WERI-Rb-1 (cell line): ENCODE measurements at regions not wholly inside any gene's neighbourhood (a gene's known extent, or its start where the extent isn't known, plus 50 kb on each side); places are given as distances from the start of the nearest gene placed in this dataset.

Source experiments
- DNase-seq: peaks from one replicate; pipeline ENCODE4 v3.0.0-alpha.2; 2020
- H3K27ac ChIP-seq: fragments of 250-450 bp; sonication (Bioruptor Pico); 2 replicates; pipeline ENCODE4 v1.5.1; 2020; ENCODE audit warnings: mild to moderate bottlenecking, moderate library complexity
- H3K27me3 ChIP-seq: fragments of 250-450 bp; sonication (Bioruptor Pico); 2 replicates; pipeline ENCODE4 v1.5.1; 2021; ENCODE audit warnings: mild to moderate bottlenecking, low read depth, moderate library complexity; ENCODE audit not compliant: insufficient read depth, severe bottlenecking
- H3K36me3 ChIP-seq: fragments of 250-450 bp; sonication (Bioruptor Pico); 2 replicates; pipeline ENCODE4 v1.5.1; 2020; ENCODE audit warnings: mild to moderate bottlenecking, moderate library complexity
- H3K4me3 ChIP-seq: 2 replicates; pipeline ENCODE4 v1.5.1; 2011; ENCODE audit warnings: low read depth, mild to moderate bottlenecking, control low read depth, low read length
- H3K9me3 ChIP-seq: fragments of 250-450 bp; sonication (Bioruptor Pico); 2 replicates; pipeline ENCODE4 v1.5.1; 2021; ENCODE audit warnings: mild to moderate bottlenecking, moderate library complexity; ENCODE audit not compliant: severe bottlenecking
- TF ChIP-seq, protein P1 (sequence below): IDR thresholded peaks from 2 replicates; pipeline ENCODE4 v1.5.1; 2011; ENCODE audit warnings: low read depth, mild to moderate bottlenecking, control low read depth, inconsistent platforms, low read length

DNA sequence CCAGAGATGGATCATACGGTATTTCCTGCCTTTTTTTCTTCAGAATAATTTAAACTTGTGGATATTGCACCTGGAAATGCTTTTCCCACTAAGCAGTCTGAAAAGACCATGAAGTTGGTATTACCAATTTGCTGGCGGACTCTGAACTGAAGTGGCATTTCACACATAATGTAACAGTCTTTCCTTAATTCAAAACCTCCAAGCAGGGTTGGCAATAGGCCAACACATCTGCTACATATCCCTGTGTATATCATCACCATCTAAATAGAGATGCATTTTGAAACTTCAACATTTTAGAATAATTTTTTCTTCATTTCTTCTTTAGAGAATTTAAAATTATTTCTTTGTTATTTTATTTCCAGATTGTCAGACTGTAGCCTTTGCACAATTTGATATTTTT lies 100.5 kb downstream of the TSPAN8 start:
- Histone ChIP-seq H3K27ac (no peak overlapping the region), H3K4me3 (no peak overlapping the region), H3K27me3 (no peaks in the 10 kb centered on the region), H3K36me3 (no peaks in the 10 kb centered on the region), H3K9me3 (no peaks in the 10 kb centered on the region)
- TF ChIP-seq, protein P1, sequence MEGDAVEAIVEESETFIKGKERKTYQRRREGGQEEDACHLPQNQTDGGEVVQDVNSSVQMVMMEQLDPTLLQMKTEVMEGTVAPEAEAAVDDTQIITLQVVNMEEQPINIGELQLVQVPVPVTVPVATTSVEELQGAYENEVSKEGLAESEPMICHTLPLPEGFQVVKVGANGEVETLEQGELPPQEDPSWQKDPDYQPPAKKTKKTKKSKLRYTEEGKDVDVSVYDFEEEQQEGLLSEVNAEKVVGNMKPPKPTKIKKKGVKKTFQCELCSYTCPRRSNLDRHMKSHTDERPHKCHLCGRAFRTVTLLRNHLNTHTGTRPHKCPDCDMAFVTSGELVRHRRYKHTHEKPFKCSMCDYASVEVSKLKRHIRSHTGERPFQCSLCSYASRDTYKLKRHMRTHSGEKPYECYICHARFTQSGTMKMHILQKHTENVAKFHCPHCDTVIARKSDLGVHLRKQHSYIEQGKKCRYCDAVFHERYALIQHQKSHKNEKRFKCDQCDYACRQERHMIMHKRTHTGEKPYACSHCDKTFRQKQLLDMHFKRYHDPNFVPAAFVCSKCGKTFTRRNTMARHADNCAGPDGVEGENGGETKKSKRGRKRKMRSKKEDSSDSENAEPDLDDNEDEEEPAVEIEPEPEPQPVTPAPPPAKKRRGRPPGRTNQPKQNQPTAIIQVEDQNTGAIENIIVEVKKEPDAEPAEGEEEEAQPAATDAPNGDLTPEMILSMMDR, result no peak
- DNase-seq, result no peak

DNA sequence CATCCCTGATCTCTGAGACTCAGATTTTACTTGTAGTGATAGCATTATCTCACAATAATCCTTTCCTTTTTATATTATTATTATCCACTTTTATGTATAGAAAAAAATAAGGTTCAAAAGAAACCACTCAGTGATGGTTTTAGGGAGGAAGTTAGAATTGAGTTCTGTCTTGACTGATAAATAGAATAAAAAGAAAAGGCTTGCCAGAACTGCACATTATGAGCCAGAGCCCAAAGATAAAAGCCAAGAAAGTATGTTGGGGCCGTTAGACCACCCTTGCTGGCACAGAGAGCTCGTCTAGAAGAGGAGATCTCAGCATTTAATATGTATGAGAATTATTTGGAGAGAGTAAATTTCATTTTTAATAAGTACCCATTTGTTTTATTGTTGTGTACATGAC lies 103.2 kb downstream of the TSPAN8 start:
- Histone ChIP-seq H3K27me3 (no peaks in the 10 kb centered on the region), H3K9me3 (no peaks in the 10 kb centered on the region), H3K4me3 (no peak overlapping the region), H3K27ac (no peak overlapping the region), H3K36me3 (no peaks in the 10 kb centered on the region)
- TF ChIP-seq, protein P1, result no peak
- DNase-seq, result no peak

DNA sequence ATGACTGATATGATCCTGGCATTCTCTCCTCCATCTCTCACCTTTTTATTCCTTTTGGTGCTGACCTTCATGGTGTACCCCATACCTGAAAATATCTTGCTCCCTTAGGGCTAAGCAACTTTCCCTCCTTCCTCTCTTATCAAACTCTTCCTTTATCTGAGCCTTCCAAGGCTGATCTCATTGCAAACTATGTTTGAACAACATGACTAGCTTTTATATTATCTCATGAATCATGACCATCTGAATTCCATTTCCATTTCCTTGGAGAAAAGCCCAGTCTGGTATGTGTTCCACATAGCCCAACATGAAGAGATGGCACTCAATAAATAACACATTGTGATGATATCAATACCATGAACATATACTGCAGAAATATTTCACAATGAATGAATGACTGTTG lies 111.6 kb downstream of the TSPAN8 start:
- Histone ChIP-seq H3K27ac (no peak overlapping the region), H3K9me3 (no peaks in the 10 kb centered on the region)

DNA sequence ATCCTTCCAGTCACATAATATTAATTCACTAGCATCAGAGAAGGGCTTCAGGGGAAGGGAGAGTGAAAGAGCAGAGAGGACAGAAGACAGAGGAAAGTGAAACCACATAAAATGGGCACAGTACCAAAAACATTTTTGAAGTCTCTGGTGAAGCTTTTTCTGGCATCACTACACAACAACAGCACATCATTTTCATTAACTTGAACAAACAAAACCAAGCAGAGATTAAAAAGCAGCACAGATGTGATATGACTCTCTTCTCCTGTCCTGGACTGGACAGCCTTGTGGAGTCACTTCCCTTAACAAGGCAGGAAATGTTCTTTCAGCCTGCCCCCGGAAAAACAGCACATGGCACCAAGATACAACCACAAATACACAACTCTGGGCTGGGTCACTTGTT lies 112.0 kb downstream of the TSPAN8 start:
- H3K27ac ChIP-seq, result no peak overlapping the region
- no peaks in the 10 kb centered on the region for H3K9me3 ChIP-seq
- TF ChIP-seq, protein P1, result no peak
- H3K27me3 ChIP-seq, result no peaks in the 10 kb centered on the region
- H3K36me3 ChIP-seq, result no peaks in the 10 kb centered on the region
- no peak overlapping the region for H3K4me3 ChIP-seq
- no peak for DNase-seq

More for the DNA sequence above, 111.6 kb downstream of the TSPAN8 start:
- TF ChIP-seq, protein P1, result no peak
- no peak for DNase-seq
- no peaks in the 10 kb centered on the region for H3K27me3 ChIP-seq
- no peaks in the 10 kb centered on the region for H3K36me3 ChIP-seq
- H3K4me3 ChIP-seq, result no peak overlapping the region

DNA sequence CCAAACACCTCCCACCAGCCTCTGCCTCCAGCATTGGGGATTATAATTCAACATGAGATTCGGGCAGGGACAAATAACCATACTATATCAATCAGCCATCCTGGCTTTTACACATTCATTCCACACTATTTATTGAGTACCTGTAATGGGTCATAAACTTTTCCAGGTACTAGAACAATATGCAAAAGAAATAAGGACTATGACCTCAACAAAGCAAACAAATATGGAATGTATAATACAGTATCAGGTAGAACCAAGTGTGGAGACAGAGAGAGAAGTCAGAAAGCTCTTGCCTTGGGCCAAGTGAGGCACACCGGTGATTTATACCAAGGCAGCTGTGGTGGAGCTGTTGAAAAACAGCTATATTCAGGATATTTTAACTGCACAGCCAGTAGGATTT lies 116.3 kb downstream of the TSPAN8 start:
- TF ChIP-seq, protein P1, result no peak
- DNase-seq, result no peak
- Histone ChIP-seq H3K27ac (no peak overlapping the region), H3K4me3 (no peak overlapping the region), H3K36me3 (no peaks in the 10 kb centered on the region), H3K9me3 (no peaks in the 10 kb centered on the region), H3K27me3 (no peaks in the 10 kb centered on the region)

DNA sequence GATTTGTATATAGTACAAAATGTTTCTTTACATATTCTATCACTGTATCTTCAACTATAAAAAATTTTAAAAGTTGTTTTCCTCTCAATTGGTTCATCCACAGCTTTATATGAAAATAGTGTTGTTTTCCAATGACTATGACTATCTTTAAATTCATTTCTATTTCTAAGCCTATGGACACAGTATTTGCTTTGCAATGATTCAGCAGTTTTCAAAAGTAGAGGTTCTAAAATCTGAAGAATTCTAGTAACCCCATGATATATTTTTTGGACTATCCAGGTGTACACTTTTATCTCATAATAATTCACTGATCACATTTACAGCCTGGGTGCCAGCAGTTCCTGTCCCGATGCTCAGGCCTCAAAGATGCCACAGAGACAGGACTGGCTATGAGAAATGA lies 118.4 kb upstream of the PTPRR start:
- Histone ChIP-seq H3K27me3 (no peaks in the 10 kb centered on the region), H3K36me3 (no peaks in the 10 kb centered on the region), H3K4me3 (no peak overlapping the region), H3K27ac (no peak overlapping the region), H3K9me3 (no peaks in the 10 kb centered on the region)
- TF ChIP-seq, protein P1, result no peak
- no peak for DNase-seq
